ENCODE measurements at regions not wholly inside any gene's neighbourhood (a gene's known extent, or its start where the extent isn't known, plus 50 kb on each side); places are given as distances from the start of the nearest gene placed in this dataset.
A peak's percentile ranks its signal among the peaks of the same experiment; 100 is the strongest.
"Not testable (repeated sequence)": the region's sequence is repeated elsewhere in the genome, so short reads cannot be mapped to it uniquely, and the experiment has no call there.

- DNase-seq (ENCODE audit: low read depth in 2 of 2) = no peak
Measured at GRCh38 chr12:11539156-11539555, 110.3 kb upstream of the ETV6 start.

GRCh38 chr12:11540156-11540555 is 109.3 kb upstream of the ETV6 start:
- DNase-seq (ENCODE audit: low read depth in 2 of 2) = no peak

GRCh38 chr12:11540615-11541310 is 108.7 kb upstream of the ETV6 start:
- no peak for DNase-seq (ENCODE audit: low read depth in 2 of 2)

GRCh38 chr12:11542599-11542998 is 106.9 kb upstream of the ETV6 start:
- no peak for DNase-seq (ENCODE audit: low read depth in 2 of 2)

GRCh38 chr12:11543457-11544158 is 105.9 kb upstream of the ETV6 start:
- DNase-seq (ENCODE audit: low read depth in 2 of 2) = no peak

GRCh38 chr12:11545484-11546330 is 103.8 kb upstream of the ETV6 start:
- DNase-seq (ENCODE audit: low read depth in 2 of 2) = peak in 1 of 2 donors; percentile 14

- not testable (repeated sequence) for DNase-seq (ENCODE audit: low read depth in 2 of 2)
Measured at GRCh38 chr12:11546582-11547270, 102.7 kb upstream of the ETV6 start.

GRCh38 chr12:11547271-11547646 is 102.2 kb upstream of the ETV6 start:
- not testable (repeated sequence) for DNase-seq (ENCODE audit: low read depth in 2 of 2)

- no peak for DNase-seq (ENCODE audit: low read depth in 2 of 2)
Measured at GRCh38 chr12:11549119-11549518, 100.4 kb upstream of the ETV6 start.

- peak; percentile 33 to 38 for DNase-seq (ENCODE audit: low read depth in 2 of 2)
Measured at GRCh38 chr12:11553871-11554533, 95.5 kb upstream of the ETV6 start.

GRCh38 chr12:11555195-11555594 is 94.3 kb upstream of the ETV6 start:
- DNase-seq (ENCODE audit: low read depth in 2 of 2) = no peak

GRCh38 chr12:11555743-11556625 is 93.5 kb upstream of the ETV6 start:
- DNase-seq (ENCODE audit: low read depth in 2 of 2) = no peak

- DNase-seq (ENCODE audit: low read depth in 2 of 2) = no peak
Measured at GRCh38 chr12:11556682-11557081, 92.8 kb upstream of the ETV6 start.

GRCh38 chr12:11559626-11560340 is 89.7 kb upstream of the ETV6 start:
- DNase-seq (ENCODE audit: low read depth in 2 of 2) = no peak

GRCh38 chr12:11561411-11561810 is 88.1 kb upstream of the ETV6 start:
- no peak for DNase-seq (ENCODE audit: low read depth in 2 of 2)

GRCh38 chr12:11563785-11564739 is 85.4 kb upstream of the ETV6 start:
- no peak for DNase-seq (ENCODE audit: low read depth in 2 of 2)

GRCh38 chr12:11564984-11565651 is 84.4 kb upstream of the ETV6 start:
- DNase-seq (ENCODE audit: low read depth in 2 of 2) = no peak

GRCh38 chr12:11565752-11566151 is 83.7 kb upstream of the ETV6 start:
- no peak for DNase-seq (ENCODE audit: low read depth in 2 of 2)
